GM23338 (cell line): ENCODE measurements at regions not wholly inside any gene's neighbourhood (a gene's known extent, or its start where the extent isn't known, plus 50 kb on each side); places are given as distances from the start of the nearest gene placed in this dataset.

Experiments used
- ATAC-seq: fragments of 200-7000 bp; cut with Tn5 transposase; 3 replicates; pipeline ENCODE4 v1.9.1; 2020
- DNase-seq: peaks from one replicate; pipeline ENCODE4 v3.0.0-alpha.2; 2015; ENCODE audit warnings: low spot score
- H2AFZ ChIP-seq: fragments of 200-600 bp; sonication (generic); 2 replicates; pipeline ENCODE4 v1.8.0; 2016; ENCODE audit warnings: antibody characterized with exemption, mild to moderate bottlenecking, moderate library complexity
- H3F3A ChIP-seq: fragments of 200-600 bp; sonication (generic); replicated peaks from 2 replicates; pipeline ENCODE4 v1.8.0; 2017; ENCODE audit warnings: antibody characterized with exemption, mixed run types, low read depth
- H3K27ac ChIP-seq: fragments of 200-600 bp; sonication (generic); 2 replicates; pipeline ENCODE4 v1.6.1; 2016; ENCODE audit warnings: low read depth
- H3K27me3 ChIP-seq: fragments of 200-600 bp; sonication (generic); 2 replicates; pipeline ENCODE4 v1.8.0; 2016; ENCODE audit warnings: mild to moderate bottlenecking, mixed run types, moderate library complexity; ENCODE audit not compliant: insufficient read depth
- H3K36me3 ChIP-seq: fragments of 200-600 bp; sonication (generic); 2 replicates; pipeline ENCODE4 v1.8.0; 2016; ENCODE audit warnings: mild to moderate bottlenecking; ENCODE audit not compliant: insufficient read depth
- H3K4me1 ChIP-seq: fragments of 200-600 bp; sonication (generic); 2 replicates; pipeline ENCODE4 v1.8.0; 2016; ENCODE audit warnings: mild to moderate bottlenecking, moderate library complexity; ENCODE audit not compliant: insufficient read depth
- H3K4me2 ChIP-seq: fragments of 200-600 bp; sonication (generic); 2 replicates; pipeline ENCODE4 v1.7.1; 2017; ENCODE audit warnings: mixed run types
- H3K4me3 ChIP-seq: fragments of 200-600 bp; sonication (generic); 2 replicates; pipeline ENCODE4 v1.6.1; 2016; ENCODE audit warnings: mixed run types
- H3K79me2 ChIP-seq: fragments of 200-600 bp; sonication (generic); replicated peaks from 2 replicates; pipeline ENCODE4 v1.8.0; 2017; ENCODE audit warnings: mild to moderate bottlenecking; ENCODE audit not compliant: insufficient read depth
- H3K9me2 ChIP-seq: fragments of 200-600 bp; sonication (generic); 2 replicates; pipeline ENCODE4 v1.8.0; 2017; ENCODE audit not compliant: insufficient read depth
- H4K20me1 ChIP-seq: fragments of 200-600 bp; sonication (generic); replicated peaks from 2 replicates; pipeline ENCODE4 v1.8.0; 2017; ENCODE audit warnings: mild to moderate bottlenecking; ENCODE audit not compliant: insufficient read depth
- H3K27ac Mint-ChIP-seq: 2 replicates; pipeline ENCODE4 v1.8.0; 2020; ENCODE audit warnings: inconsistent platforms, mild to moderate bottlenecking, moderate library complexity, mixed read lengths
- H3K27me3 Mint-ChIP-seq: 3 replicates; pipeline ENCODE4 v1.8.0; 2022; ENCODE audit warnings: low read depth, mild to moderate bottlenecking, moderate library complexity, mixed read lengths, inconsistent platforms; ENCODE audit not compliant: insufficient read depth, poor library complexity
- H3K36me3 Mint-ChIP-seq: 3 replicates; pipeline ENCODE4 v1.8.0; 2021; ENCODE audit warnings: low read depth, mild to moderate bottlenecking, inconsistent platforms, moderate library complexity, mixed read lengths
- H3K4me1 Mint-ChIP-seq: 3 replicates; pipeline ENCODE4 v1.8.0; 2020; ENCODE audit warnings: mild to moderate bottlenecking, inconsistent platforms, mixed read lengths
- H3K4me3 Mint-ChIP-seq: 3 replicates; pipeline ENCODE4 v1.8.0; 2021; ENCODE audit warnings: moderate library complexity, mild to moderate bottlenecking, inconsistent platforms, mixed read lengths
- H3K9me3 Mint-ChIP-seq: 3 replicates; pipeline ENCODE4 v1.8.0; 2020; ENCODE audit warnings: moderate library complexity, mild to moderate bottlenecking, inconsistent platforms, mixed read lengths
- EZH2 ChIP-seq: fragments of 200-600 bp; sonication (generic); IDR thresholded peaks from one replicate; pipeline ENCODE4 v1.8.0; 2017; ENCODE audit warnings: antibody characterized with exemption, mild to moderate bottlenecking, low read depth; ENCODE audit not compliant: unreplicated experiment
- POLR2AphosphoS5 ChIP-seq: IDR thresholded peaks from 2 replicates; pipeline ENCODE4 v1.6.1; 2016; ENCODE audit warnings: antibody characterized with exemption, low read depth
- STAT1 ChIP-seq: IDR thresholded peaks from one replicate; pipeline ENCODE4 v1.6.1; 2016; ENCODE audit warnings: antibody characterized with exemption; ENCODE audit not compliant: unreplicated experiment
- ZNF331 ChIP-seq: fragments of 250-450 bp; sonication (Bioruptor Pico); IDR thresholded peaks from 2 replicates; pipeline ENCODE4 v1.5.0; 2020; ENCODE audit warnings: low read depth, mild to moderate bottlenecking, moderate library complexity
- TF ChIP-seq, protein P1 (sequence below): fragments of 250-450 bp; sonication (Bioruptor Pico); IDR thresholded peaks from 2 replicates; pipeline ENCODE4 v1.5.0; 2020; ENCODE audit warnings: mild to moderate bottlenecking, moderate library complexity
- TF ChIP-seq, protein P2 (sequence below): IDR thresholded peaks from 2 replicates; pipeline ENCODE4 v1.6.1; 2016; ENCODE audit warnings: antibody characterized with exemption
- TF ChIP-seq, protein P3 (sequence below): IDR thresholded peaks from one replicate; pipeline ENCODE4 v1.6.1; 2018; ENCODE audit warnings: antibody characterized with exemption; ENCODE audit not compliant: unreplicated experiment
- TF ChIP-seq, protein P4 (sequence below), 2 experiments: fragments of 200-600 bp in 1 of 2; sonication (generic) in 1 of 2; conservative IDR thresholded peaks; 2 replicates each; pipeline versions ENCODE4 v1.5.1 to v1.6.1; 2016 to 2017; ENCODE audit warnings: antibody characterized with exemption in 2 of 2, low read depth in 2 of 2, mild to moderate bottlenecking in 2 of 2, moderate library complexity in 1 of 2

DNA sequence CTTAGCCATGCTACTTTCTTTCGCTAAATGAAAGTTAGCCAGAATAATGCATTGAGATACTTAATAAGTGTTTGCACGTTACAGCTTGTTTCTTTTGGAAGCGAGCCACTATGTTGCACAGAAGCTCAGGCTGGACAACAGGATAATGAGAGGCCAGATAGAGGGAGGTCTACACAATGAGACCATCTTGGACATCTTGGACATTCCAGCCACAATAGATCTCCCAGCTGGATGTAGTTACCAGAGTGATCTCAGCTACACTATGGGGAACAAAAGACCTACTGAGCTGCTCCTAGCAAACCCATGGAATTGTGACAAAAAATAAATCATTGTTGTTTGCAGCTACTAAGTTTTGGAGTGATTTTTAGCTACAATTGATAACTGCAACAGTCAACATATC is 540.1 kb upstream of the SEMA6D start (continued):
- TF ChIP-seq, protein P1, sequence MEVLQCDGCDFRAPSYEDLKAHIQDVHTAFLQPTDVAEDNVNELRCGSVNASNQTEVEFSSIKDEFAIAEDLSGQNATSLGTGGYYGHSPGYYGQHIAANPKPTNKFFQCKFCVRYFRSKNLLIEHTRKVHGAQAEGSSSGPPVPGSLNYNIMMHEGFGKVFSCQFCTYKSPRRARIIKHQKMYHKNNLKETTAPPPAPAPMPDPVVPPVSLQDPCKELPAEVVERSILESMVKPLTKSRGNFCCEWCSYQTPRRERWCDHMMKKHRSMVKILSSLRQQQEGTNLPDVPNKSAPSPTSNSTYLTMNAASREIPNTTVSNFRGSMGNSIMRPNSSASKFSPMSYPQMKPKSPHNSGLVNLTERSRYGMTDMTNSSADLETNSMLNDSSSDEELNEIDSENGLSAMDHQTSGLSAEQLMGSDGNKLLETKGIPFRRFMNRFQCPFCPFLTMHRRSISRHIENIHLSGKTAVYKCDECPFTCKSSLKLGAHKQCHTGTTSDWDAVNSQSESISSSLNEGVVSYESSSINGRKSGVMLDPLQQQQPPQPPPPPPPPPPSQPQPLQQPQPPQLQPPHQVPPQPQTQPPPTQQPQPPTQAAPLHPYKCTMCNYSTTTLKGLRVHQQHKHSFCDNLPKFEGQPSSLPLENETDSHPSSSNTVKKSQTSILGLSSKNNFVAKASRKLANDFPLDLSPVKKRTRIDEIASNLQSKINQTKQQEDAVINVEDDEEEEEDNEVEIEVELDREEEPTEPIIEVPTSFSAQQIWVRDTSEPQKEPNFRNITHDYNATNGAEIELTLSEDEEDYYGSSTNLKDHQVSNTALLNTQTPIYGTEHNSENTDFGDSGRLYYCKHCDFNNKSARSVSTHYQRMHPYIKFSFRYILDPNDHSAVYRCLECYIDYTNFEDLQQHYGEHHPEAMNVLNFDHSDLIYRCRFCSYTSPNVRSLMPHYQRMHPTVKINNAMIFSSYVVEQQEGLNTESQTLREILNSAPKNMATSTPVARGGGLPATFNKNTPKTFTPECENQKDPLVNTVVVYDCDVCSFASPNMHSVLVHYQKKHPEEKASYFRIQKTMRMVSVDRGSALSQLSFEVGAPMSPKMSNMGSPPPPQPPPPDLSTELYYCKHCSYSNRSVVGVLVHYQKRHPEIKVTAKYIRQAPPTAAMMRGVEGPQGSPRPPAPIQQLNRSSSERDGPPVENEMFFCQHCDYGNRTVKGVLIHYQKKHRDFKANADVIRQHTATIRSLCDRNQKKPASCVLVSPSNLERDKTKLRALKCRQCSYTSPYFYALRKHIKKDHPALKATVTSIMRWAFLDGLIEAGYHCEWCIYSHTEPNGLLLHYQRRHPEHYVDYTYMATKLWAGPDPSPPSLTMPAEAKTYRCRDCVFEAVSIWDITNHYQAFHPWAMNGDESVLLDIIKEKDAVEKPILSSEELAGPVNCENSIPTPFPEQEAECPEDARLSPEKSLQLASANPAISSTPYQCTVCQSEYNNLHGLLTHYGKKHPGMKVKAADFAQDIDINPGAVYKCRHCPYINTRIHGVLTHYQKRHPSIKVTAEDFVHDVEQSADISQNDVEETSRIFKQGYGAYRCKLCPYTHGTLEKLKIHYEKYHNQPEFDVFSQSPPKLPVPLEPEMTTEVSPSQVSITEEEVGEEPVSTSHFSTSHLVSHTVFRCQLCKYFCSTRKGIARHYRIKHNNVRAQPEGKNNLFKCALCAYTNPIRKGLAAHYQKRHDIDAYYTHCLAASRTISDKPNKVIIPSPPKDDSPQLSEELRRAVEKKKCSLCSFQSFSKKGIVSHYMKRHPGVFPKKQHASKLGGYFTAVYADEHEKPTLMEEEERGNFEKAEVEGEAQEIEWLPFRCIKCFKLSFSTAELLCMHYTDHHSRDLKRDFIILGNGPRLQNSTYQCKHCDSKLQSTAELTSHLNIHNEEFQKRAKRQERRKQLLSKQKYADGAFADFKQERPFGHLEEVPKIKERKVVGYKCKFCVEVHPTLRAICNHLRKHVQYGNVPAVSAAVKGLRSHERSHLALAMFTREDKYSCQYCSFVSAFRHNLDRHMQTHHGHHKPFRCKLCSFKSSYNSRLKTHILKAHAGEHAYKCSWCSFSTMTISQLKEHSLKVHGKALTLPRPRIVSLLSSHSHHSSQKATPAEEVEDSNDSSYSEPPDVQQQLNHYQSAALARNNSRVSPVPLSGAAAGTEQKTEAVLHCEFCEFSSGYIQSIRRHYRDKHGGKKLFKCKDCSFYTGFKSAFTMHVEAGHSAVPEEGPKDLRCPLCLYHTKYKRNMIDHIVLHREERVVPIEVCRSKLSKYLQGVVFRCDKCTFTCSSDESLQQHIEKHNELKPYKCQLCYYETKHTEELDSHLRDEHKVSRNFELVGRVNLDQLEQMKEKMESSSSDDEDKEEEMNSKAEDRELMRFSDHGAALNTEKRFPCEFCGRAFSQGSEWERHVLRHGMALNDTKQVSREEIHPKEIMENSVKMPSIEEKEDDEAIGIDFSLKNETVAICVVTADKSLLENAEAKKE (CRISPR knock-in tag) = no peak
- TF ChIP-seq, protein P2, sequence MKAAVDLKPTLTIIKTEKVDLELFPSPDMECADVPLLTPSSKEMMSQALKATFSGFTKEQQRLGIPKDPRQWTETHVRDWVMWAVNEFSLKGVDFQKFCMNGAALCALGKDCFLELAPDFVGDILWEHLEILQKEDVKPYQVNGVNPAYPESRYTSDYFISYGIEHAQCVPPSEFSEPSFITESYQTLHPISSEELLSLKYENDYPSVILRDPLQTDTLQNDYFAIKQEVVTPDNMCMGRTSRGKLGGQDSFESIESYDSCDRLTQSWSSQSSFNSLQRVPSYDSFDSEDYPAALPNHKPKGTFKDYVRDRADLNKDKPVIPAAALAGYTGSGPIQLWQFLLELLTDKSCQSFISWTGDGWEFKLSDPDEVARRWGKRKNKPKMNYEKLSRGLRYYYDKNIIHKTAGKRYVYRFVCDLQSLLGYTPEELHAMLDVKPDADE = no peak
- TF ChIP-seq, protein P3, sequence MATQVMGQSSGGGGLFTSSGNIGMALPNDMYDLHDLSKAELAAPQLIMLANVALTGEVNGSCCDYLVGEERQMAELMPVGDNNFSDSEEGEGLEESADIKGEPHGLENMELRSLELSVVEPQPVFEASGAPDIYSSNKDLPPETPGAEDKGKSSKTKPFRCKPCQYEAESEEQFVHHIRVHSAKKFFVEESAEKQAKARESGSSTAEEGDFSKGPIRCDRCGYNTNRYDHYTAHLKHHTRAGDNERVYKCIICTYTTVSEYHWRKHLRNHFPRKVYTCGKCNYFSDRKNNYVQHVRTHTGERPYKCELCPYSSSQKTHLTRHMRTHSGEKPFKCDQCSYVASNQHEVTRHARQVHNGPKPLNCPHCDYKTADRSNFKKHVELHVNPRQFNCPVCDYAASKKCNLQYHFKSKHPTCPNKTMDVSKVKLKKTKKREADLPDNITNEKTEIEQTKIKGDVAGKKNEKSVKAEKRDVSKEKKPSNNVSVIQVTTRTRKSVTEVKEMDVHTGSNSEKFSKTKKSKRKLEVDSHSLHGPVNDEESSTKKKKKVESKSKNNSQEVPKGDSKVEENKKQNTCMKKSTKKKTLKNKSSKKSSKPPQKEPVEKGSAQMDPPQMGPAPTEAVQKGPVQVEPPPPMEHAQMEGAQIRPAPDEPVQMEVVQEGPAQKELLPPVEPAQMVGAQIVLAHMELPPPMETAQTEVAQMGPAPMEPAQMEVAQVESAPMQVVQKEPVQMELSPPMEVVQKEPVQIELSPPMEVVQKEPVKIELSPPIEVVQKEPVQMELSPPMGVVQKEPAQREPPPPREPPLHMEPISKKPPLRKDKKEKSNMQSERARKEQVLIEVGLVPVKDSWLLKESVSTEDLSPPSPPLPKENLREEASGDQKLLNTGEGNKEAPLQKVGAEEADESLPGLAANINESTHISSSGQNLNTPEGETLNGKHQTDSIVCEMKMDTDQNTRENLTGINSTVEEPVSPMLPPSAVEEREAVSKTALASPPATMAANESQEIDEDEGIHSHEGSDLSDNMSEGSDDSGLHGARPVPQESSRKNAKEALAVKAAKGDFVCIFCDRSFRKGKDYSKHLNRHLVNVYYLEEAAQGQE = no peak

DNA sequence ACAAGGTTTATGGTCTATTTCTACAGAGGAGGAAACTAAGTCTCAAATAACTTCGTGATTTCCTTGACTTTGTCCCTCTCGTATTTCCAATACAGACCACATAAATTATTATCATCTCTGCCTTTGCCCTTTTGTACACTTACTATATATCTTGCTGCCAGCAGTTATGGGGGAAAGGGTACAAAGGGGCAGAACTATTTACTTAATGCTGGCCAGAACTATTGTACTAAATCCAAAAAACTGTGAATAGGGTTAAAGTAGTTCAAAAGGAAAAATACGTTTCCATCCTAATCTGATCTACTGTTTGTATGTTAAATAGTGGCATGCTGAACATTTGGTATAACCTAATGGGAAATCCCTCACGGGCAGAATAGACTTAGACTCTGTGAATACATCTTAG is 537.3 kb upstream of the SEMA6D start:
- H3K9me2 ChIP-seq = no peaks in the 10 kb centered on the region; the same call in 1 of the 2 replicates
- peaks cover 13% of the 10 kb centered on the region for H3K4me1 Mint-ChIP-seq
- H3K36me3 ChIP-seq = no peaks in the 10 kb centered on the region
- peaks cover 8% of the 10 kb centered on the region; the same call in 2 of the 3 replicates for H3K9me3 Mint-ChIP-seq
- H3K27ac ChIP-seq = no peak overlapping the region
- H4K20me1 ChIP-seq = no peaks in the 10 kb centered on the region
- no peak overlapping the region for H3K27ac Mint-ChIP-seq
- no peak overlapping the region for H3K4me3 Mint-ChIP-seq
- peaks cover 44% of the 10 kb centered on the region for H3K27me3 ChIP-seq
- no peak overlapping the region for H3K4me2 ChIP-seq
- ATAC-seq (no peak), DNase-seq (no peak)
- no peaks in the 10 kb centered on the region; the same call in 1 of the 3 replicates for H3K36me3 Mint-ChIP-seq
- no peak overlapping the region for H2AFZ ChIP-seq
- peaks cover 28% of the 10 kb centered on the region for H3K27me3 Mint-ChIP-seq
- peaks cover 18% of the 10 kb centered on the region for H3K4me1 ChIP-seq
- H3K79me2 ChIP-seq = no peaks in the 10 kb centered on the region
- H3K4me3 ChIP-seq = no peak overlapping the region
- H3F3A ChIP-seq = no peaks in the 10 kb centered on the region
- TF ChIP-seq, protein P4, sequence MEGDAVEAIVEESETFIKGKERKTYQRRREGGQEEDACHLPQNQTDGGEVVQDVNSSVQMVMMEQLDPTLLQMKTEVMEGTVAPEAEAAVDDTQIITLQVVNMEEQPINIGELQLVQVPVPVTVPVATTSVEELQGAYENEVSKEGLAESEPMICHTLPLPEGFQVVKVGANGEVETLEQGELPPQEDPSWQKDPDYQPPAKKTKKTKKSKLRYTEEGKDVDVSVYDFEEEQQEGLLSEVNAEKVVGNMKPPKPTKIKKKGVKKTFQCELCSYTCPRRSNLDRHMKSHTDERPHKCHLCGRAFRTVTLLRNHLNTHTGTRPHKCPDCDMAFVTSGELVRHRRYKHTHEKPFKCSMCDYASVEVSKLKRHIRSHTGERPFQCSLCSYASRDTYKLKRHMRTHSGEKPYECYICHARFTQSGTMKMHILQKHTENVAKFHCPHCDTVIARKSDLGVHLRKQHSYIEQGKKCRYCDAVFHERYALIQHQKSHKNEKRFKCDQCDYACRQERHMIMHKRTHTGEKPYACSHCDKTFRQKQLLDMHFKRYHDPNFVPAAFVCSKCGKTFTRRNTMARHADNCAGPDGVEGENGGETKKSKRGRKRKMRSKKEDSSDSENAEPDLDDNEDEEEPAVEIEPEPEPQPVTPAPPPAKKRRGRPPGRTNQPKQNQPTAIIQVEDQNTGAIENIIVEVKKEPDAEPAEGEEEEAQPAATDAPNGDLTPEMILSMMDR (conservative IDR thresholded peaks at IDR 0.05; ENCODE audit: low read depth in 2 of 2) = no peak
- TF ChIP-seq, protein P2 = no peak
- no peak for TF ChIP-seq POLR2AphosphoS5
- no peak for TF ChIP-seq ZNF331
- TF ChIP-seq STAT1 = no peak
- TF ChIP-seq EZH2 = no peak
